RWPE1 (cell line): ENCODE measurements at regions not wholly inside any gene's neighbourhood (a gene's known extent, or its start where the extent isn't known, plus 50 kb on each side); places are given as distances from the start of the nearest gene placed in this dataset.
A peak's percentile ranks its signal among the peaks of the same experiment; 100 is the strongest.

Experiments
- CTCF ChIA-PET: fragments of 350-600 bp; sonication (Branson Sonifier 250); formaldehyde crosslinking; extraction: SDS; loops from one replicate; lab custom pipeline; 2021; lab: Yijun Ruan, JAX
- POLR2A ChIA-PET: fragments of 400-600 bp; formaldehyde crosslinking; extraction: SDS; loops from one replicate; lab custom pipeline; 2020; ENCODE audit warnings: antibody characterized with exemption; ENCODE audit not compliant: low non-redundant PET; lab: Yijun Ruan, JAX
- DNase-seq: peaks from one replicate; pipeline ENCODE4 v3.0.0; 2012; ENCODE audit warnings: low spot score
- H3K27ac ChIP-seq: fragments of 450-650 bp; 2 replicates; pipeline ENCODE4 v1.5.1; 2017
- TF ChIP-seq, protein P1 (sequence below): fragments of 450-650 bp; conservative IDR thresholded peaks from 2 replicates; pipeline ENCODE4 v1.5.1; 2017; ENCODE audit warnings: low read depth, mild to moderate bottlenecking

DNA sequence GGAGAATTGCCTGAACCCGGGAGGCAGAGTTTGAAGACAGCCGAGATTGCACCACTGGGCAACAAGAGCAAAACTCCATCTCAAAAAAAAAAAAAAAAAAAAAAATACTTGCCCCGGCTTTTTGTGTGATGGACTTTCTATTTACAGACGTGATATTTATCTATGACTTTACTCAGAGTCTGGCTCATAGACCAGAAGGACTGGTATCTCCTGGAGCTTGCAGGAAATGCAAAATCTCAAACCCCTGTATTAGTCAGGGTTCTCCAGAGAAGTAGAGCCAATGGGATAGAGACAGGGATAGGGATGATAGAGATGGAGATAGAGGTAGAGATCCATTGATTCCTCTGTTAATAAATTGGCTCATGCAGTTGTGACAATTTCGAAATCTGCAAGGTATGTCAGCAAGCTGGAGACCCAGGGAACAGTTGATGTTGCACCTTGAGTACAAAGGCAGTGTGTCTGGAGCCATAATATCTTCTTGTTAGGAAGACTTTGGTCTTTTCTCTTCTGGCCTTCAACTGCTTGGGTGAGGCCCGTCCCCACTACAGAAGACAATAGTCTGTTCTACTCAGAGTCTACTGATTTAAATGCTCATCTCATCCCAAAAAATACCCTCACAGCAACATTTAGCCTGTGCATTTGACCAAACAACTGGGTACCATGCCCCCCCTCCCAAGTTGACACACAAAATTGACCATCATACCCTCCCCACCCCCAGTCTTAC, 195.4 kb upstream of the MSX2 start:
- POLR2A ChIA-PET = no interaction called here
- H3K27ac ChIP-seq = no peak overlapping the region
- CTCF ChIA-PET = interaction anchor here (0.6 to 0.7 kb wide), 2 partner anchors 244 to 1005 kb away, joined by 4 read pairs; no protein-coding TSS in a partner anchor
- no peak for DNase-seq
- TF ChIP-seq, protein P1, sequence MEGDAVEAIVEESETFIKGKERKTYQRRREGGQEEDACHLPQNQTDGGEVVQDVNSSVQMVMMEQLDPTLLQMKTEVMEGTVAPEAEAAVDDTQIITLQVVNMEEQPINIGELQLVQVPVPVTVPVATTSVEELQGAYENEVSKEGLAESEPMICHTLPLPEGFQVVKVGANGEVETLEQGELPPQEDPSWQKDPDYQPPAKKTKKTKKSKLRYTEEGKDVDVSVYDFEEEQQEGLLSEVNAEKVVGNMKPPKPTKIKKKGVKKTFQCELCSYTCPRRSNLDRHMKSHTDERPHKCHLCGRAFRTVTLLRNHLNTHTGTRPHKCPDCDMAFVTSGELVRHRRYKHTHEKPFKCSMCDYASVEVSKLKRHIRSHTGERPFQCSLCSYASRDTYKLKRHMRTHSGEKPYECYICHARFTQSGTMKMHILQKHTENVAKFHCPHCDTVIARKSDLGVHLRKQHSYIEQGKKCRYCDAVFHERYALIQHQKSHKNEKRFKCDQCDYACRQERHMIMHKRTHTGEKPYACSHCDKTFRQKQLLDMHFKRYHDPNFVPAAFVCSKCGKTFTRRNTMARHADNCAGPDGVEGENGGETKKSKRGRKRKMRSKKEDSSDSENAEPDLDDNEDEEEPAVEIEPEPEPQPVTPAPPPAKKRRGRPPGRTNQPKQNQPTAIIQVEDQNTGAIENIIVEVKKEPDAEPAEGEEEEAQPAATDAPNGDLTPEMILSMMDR = no peak

DNA sequence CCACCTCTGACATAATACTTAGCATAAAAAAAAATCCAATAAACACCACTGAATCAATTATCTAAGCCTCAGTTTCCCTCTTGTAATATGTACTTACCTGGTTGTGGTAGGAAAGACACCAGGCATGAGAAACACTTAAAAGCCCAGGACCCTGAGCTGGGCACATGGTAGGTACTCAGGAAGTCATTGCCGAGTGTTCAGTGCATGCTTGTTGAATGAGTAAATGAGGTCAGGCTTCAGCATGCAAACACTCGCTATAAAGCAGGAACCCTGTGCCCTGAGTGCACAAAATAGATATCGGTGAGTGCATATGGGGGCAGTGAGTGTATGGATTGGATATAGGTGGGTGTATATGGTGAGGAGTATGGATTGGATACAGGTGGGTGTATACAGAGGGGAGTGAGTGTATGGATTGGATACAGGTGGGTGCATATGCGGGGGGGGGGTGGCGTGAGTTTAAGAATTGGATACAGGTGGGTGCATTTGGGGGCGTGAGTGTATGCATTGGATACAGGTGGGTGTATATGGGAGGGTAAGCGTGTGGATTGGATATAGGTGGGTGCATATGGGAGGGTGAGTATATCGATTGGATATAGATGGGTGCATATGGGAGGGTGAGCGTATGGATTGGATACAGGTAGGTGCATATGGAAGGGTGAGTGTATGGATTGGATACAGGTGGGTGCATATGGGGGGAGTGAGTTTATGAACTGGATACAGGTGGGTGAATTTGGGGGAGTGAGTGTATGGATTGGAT, 194.3 kb upstream of the MSX2 start:
- TF ChIP-seq, protein P1 = no peak
- POLR2A ChIA-PET = no interaction called here
- CTCF ChIA-PET = interaction anchor here (0.6 kb wide), 1 partner anchor 287 kb away, joined by 3 read pairs; no protein-coding TSS in a partner anchor
- no peak overlapping the region for H3K27ac ChIP-seq
- no peak for DNase-seq

DNA sequence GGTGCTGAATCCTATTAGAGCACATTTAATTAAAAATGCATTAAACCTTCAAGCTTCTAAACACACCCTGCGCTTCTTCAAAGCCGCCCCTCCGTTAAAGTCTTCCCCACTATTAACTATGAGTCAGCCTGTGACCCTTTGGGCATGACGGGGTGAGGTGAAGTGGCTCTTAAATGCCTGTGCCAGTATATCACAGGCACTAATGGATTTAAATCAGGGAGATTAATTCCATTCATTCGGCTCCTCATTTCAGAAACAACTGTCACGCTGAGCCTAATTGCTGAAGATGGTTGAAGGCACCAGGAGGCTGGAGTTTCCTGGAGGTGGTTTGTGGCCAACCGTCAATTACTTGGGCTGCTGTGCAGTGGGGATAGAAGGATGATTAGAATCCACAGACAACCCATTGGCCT, 192.6 kb upstream of the MSX2 start:
- ChIA-PET POLR2A (no interaction called here), CTCF (no interaction called here)
- TF ChIP-seq, protein P1 = no peak
- peak; percentile 40 for DNase-seq
- H3K27ac ChIP-seq = peak overlapping the region; percentile 69

DNA sequence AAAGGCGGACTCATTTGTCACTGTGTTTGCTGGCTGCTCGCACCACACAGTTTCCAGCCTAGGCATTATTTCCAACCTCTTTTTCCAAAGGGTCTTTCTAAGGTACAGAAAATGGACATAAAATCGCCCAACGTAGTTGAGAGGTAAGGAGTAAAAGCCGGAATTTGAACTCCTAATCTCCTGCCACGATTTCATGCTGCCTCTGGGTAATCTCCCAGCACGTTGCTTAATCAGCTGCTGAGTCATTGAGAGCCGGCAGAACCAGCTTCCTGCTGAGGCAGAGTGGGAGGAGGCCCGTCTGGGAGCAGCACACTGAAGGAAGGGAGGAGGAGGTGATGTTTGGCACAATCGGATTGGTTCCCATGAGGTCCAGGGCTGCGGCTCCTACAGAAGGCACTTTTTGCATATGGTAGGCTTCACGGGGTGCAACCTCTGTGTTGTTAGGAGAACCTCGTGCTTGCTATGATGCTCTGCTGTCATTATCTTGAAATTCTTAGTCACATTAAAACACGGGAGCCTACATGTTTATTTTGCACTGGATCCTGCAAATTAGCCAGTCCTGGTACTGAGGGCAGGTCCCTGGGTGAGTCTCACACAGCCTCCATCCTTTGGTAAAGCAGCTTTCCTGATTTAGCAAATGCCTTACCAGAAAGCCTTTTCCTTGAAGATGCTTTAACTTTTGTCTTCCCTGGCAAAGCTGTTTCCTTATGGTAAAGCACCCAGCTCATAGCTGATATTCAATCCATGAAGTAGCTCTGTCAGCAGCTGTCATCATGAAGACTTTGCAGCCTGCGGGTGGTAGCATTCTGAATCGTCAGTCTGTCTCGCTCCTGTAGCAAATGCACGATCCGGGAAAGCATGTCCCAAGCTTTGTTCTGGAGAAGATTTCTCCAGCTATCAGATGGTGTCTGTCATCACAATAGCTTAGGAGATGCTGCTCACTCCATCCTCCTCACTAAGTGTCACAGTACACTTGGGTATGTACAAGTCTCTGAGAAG, 191.6 kb upstream of the MSX2 start:
- CTCF ChIA-PET = interaction anchor here (0.6 kb wide), 1 partner anchor 80 kb away, joined by 5 read pairs; no protein-coding TSS in a partner anchor
- TF ChIP-seq, protein P1 = no peak
- POLR2A ChIA-PET = interaction anchor here (0.7 kb wide), 1 partner anchor 204 kb away, joined by 3 read pairs; no protein-coding TSS in a partner anchor
- peak; percentile 97 for DNase-seq
- H3K27ac ChIP-seq = peak overlapping the region; percentile 69

DNA sequence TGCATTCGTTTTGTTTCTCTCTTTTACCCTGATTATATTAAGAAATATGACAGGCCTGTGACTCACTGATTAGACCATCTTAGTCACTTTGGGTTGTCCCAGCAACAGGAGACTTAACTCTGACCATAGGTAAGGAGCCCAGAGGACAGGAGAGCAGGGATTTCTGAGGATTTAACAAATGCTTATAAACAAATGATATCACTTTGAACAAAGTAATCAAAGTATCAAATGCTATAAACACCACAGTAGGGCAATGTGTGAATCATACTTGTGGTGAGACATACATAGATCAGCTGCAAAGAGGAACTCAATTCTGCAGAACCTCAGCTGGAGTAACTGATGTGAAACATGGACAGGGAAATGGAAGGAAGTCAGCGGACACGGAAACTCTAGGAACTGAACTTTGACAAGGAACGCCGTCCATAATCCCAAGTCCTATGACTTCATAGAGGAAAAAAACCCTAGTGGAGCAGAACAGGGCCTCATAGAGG, 190.6 kb upstream of the MSX2 start:
- peak overlapping the region; percentile 54 for H3K27ac ChIP-seq
- CTCF ChIA-PET = no interaction called here
- DNase-seq = peak; percentile 95
- POLR2A ChIA-PET = no interaction called here
- TF ChIP-seq, protein P1 = no peak
